Renal cortex interstitium (tissue), 11 donors: ENCODE measurements at regions not wholly inside any gene's neighbourhood (a gene's known extent, or its start where the extent isn't known, plus 50 kb on each side); places are given as distances from the start of the nearest gene placed in this dataset.
"Not testable (repeated sequence)": the region's sequence is repeated elsewhere in the genome, so short reads cannot be mapped to it uniquely, and the experiment has no call there.

Source experiments
- DNase-seq, 11 donors: peaks; one replicate each; pipeline ENCODE4 v3.0.0-alpha.2; 2013; ENCODE audit warnings: low read depth in 9 of 11, low spot score in 4 of 11; ENCODE audit errors: extremely low read depth in 1 of 11

DNA sequence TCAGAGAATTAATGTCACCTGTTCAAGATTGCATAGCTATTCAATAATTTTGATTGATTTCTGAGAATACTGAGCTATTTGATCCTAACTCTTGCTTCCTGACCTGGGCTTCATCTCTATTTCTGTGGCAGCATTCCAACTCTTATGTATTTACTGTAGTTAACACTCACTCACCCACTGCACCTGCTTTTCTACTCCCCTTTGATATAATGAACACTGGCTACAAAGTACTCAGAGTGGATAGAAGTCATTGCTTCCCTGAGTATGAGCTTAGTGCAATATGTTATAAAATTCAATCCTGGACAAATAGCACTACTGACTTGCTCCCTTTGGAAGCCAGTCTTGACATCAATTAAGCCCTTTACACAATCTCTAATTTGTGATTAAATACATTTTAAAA is 117.2 kb downstream of the APIP start:
- no peak for DNase-seq

DNA sequence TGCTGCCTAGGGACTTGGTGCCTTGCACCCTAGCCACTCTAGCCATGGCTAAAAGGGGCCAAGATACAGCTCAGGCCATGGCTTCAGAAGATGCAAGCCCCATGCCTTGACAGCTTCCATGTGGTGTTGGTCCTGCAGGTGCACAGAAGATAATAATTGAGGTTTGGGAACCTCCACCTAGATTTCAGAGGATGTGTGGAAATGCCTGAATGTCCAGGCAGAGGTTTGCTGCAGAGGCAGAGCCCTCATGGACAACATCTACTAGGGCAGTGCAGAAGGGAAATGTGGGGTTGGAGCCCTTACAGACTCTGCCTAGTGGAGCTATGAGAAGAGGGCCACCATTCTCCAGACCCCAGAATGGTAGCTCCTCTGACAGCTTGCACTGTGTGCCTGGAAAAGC is 118.7 kb downstream of the APIP start:
- not testable (repeated sequence) for DNase-seq

DNA sequence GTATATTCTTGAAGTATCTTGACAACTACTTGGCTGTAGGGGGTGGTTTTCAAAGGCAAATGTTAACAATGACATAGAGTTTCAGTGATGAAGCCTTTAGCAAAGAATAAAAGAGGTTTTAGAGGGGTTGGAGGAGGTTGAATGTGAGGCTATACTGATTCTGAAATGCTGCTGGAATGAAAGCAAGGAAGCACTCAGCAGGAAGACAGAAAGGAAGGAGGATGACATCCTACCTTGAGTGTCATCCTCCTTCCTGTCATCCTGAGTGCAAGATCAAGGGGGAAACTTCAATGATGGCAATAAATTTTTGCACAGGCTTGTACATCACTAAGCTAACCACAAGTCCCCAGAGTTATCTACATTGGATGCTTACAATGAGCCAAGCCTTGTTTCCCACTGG is 120.5 kb downstream of the APIP start:
- no peak for DNase-seq

DNA sequence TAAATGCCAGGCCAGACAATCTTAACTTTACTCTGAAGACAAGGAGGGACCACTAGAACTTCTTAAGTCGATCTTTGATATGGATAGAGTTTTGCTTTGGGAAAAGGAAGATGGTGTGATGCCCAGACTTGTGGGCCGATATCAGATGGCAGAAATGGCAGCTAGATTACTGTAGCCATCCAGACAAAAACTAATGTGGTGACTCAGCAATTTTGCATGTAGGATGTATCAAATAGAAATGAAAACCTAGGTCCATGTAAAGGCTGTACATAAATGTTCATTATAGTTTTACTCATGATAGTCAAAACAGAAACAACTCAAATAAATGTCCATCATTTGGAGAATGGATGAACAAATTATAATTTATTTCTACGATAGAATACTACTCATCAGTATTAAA is 121.5 kb downstream of the APIP start:
- no peak for DNase-seq

DNA sequence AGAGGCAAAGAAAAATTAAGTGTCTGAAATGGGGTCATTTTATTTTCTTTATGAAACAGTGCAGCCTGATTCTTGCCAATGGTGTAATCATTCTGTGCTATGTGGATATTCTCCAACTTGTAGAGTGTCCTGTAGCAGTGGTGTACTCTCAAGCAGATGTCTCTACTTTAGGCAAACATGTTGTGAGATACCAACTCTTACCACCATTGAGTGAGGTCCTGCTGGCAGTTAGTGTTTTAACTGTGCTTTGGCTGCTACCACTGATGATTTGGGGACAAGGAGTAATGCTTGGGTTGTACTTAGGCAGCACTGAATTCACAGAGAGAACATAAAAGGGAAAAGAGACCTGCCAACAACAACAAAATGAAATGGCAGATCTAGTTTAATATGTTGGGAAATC is 122.5 kb downstream of the APIP start:
- DNase-seq: no peak

DNA sequence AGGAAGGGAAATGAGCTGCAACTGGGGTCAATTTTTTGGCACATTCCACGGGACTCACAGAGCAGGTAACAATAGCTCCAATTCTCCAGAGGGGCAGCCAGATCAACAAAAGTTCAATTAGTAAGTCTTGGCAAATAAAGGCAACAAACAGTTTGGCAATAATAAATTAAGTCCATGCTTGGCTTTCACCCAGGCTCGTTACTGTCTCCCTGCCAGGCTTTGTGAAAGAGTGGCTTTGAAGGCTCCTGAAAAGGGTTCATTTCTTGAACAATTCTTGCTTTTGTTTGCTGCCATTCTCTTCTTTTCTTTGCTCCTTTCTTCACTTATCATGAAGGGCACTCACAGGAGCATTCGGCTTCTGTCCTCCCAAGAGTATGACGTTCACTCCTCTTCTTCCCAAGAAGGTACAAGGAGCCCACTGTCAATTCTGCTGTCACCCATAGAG is 123.3 kb downstream of the APIP start:
- DNase-seq: no peak

DNA sequence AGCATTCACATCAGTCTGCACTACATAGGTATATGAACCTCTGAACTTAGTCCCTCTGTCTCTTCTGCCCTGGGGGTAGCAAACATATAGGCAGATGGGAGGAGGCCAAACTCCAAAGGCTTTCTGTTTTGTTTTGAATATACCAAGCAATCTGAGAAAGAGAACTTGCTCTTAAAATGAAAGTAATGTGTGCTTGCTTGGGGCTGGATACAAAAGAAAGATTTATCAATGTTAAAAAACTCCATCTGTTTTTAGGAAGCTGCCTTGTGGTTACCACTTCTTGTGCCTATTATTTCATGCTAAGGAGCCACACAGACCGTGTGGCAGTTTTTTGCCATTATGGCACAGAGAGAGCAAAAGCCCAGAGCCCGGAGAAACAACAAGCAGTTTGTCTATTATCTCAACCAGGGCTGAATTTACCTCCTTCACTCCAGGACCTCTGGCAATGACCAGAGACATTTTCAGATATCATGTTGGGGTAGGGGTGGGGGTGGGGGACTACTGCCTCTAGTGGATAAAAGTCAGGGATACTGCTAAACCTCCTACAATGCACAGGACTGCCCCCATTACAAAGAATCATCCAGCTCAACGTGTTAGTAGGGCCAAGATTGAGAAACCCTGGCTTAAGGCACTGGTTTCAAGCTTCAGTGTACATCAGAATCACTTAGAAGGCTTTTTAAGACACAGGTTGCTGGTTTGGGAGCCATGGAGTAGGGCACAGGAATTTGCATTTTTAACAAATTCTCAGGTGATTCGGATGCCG is 124.2 kb downstream of the APIP start:
- DNase-seq: no peak

DNA sequence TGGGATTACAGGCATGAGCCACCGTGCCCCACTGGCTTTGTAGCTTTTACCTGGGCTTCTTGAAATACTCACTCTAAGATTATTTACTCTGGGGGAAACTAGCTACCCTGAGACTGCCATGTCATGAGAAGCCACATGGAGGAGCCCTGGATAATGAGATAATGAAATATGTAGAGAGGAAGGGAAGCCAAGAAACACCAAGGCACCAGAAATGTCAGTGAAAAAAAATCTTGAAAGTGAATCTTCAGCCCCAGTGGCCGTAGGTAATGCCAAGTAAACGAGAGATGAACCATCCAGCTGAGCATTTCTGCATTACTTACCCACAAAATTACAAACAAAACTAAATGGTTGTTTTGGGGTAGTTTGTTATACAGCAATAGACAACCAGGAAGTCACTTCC is 125.6 kb downstream of the APIP start:
- DNase-seq: no peak

DNA sequence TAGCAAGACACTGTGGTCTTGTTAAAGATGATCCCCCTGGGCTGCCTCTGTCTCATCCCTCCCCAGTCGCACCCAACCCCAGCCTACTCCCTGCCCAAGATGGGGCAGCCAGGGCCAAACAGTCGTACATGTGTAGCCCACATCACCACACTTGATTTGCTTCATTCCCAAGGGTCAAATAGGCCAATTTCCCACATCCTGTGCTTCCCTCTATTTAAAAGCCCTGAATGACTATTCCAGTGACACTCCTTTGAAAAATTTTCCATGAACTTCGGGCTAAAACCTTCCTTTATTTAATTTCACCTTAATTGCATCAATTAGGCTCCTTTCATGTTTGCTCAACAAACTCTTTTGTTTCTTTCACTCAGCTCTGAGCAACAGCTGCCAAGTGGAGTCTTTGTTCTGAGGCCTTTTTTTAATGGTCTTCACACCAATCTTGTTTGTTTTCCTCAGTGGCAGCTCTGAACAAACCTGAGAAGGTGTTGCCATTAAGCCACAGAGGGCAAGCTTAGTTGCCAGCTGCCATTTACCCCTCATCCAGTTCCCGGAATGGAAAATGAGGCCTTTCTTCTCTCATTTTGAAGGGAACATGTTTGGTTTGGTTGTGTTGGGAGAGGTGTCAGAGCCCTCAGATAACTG is 126.9 kb downstream of the APIP start:
- no peak for DNase-seq

DNA sequence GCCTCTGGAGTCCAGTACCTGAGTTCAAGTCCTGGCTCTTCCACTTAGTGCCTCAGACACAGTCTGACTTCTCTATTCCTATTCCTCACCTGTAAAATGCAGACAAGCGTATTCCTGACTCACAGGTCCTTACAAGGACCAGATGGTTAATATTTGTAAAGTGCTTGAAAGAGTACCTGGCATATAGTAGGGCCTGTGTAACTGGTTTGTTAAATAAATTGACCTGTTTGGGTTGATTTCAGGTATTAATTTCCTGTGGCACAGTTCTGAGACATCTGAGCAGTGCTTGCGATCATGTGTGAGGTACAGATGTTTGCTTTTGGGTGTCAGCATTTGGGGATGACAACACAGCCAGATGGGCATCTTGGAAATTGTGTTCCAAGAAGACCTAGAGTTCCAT is 127.5 kb downstream of the APIP start:
- DNase-seq: no peak

DNA sequence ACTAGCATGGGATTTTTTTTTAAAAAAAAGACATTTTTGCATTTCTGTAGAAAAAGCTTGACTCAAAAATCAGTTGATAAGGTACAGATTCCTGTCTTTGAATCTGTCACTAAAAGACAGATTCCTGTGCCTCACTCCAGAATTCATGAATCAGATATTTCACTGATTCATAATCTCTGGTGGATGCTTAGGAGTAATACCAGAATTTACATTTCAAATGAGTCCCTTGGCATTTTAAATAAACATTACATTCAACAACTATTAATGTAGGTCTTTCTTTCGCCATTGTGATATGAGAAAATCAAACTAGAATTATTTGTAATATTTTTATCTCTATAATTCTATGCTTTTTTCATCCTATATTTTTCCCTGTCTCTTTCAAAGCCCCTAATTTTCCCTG is 128.3 kb downstream of the APIP start:
- DNase-seq: no peak

DNA sequence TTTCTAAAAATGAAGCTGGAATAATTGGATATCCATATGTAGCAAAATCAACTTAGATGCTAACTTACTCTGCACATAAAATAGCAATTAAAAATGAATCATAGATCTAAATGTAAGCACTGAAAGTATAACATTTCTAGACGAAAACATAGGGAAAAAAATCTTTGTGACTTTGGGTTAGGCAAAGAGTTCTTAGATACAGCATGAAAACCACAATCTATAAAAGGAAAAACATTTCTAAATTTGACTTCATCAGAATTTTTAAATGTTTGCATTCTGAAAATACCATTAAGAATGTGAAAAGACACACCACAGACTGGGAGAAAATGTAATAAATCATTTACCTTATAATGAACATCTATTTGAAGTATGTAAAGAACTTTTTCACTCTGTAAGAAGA is 128.8 kb downstream of the APIP start:
- no peak for DNase-seq

DNA sequence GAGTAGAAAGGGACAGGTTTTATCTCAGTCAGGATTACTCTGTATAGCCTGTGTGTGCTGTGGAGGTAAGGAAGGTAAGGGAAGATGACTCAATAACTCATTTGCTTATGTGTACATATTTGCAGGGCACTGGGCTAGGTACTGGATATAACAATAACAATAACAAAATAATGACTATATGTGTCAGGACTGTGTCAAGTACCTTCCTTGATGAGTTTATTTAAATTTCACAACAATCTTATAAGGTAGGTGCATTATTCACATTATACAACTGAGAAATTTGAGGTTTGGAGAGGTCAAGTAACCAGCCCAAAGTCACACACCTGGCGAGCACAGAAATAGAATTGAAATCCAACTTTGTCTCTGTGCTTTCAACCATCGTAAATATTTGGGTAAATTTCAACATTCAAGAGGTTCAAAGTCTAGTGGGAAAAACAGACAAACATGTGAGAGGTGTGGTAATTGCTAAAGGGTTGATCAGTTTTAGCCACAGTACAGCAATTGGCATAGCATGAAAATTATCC is 131.8 kb downstream of the APIP start:
- no peak for DNase-seq

DNA sequence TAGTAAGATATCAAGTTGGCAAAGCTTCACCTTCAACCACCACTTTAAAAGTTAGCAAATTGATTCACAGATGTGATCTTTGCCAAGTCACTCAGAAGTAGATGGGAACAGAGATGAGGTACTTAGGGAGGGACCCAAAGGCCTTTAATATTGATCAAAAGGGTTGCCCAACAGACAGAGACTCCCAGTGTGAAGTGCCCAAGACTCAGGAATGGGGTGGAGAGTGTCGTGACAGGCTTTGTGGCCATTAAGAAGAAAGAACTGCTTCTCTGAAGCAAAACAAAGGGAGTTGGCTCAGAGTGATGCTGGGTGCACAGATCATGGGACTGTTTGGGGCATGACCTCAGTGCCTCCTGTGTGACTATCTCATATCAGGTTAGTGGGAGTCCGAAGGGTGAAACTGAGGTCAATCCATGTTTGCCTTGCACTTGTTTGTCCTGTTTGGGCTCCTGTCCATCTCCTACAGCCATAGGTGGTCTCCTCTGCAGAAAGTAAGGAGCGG is 132.3 kb downstream of the APIP start:
- no peak for DNase-seq

DNA sequence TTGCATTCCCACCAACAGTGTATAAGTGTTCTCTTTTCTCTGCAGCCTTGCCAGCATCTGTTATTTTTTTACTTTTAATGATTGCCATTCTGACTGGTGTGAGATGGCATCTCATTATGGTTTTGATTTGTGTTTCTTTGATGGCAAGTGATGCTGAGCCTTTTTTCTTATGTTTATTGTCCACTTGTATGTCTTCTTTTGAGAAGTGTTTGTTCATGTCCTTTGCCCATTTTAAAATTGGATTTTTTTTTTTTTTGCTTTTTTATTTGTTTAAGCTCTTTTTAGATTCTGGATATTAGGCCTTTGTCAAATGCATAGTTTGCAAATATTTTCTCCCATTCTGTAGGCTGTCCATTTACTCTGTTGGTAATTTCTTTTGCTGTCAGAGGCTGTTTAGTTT is 134.4 kb downstream of the APIP start:
- DNase-seq: not testable (repeated sequence)

DNA sequence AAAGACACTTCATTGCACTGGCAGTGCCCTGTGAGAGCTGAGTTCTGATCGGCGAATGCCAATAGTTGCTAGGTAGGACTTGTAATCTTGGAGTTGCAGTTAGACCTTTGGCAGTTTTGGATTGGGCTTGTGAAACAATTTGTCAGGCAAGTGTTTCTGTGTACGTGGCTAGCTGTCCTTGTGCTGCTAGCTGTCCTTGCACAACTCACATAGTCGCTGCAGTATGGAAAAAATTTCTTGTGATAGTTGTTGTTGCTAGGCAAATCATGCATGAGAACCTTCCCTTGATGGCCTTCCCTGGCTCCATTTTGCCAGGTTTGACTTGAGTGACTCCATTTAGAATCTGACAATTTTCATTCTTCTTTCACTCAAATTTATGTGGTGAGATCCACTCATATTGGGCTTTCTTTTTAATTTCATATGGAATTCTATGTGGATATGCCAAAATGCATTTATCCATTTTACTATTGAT is 140.7 kb downstream of the APIP start:
- no peak for DNase-seq

DNA sequence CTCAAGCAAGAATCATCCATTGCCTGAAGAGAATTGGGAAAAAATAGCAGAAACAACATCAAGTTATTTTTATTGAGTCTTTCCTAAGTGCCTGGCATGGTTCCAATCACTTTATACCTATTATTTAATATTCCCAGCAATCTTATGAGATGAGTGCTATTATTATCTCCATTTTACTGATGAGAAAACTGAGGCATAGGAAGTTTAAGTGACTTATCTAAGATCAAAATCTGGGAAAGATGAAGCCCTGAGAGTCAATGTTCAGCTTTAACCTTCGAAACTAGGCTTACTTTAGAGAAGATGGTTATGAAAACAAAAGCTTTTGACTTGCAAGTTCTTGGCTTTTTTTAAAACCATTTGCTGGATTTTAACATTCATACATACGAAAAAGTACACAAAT is 141.6 kb downstream of the APIP start:
- no peak for DNase-seq

DNA sequence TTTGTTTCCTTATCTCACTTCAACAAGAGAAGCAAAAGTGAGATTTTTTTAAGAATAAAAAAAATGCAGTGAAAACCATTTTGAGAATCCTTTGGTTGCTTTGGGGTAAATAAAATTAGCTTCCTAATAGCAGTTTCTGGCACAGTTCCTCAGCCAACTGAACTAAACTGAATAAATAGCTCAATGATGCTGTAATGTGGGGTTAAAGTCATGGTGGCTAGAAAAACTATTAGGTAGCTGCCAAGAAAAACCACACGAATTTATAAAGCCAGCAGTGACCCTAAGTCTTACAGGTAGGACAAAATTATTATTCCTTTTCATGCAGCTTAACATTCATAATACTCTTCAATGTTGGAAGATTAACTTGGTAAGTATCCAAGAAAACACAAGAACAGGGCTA is 142.4 kb downstream of the APIP start:
- DNase-seq: no peak

DNA sequence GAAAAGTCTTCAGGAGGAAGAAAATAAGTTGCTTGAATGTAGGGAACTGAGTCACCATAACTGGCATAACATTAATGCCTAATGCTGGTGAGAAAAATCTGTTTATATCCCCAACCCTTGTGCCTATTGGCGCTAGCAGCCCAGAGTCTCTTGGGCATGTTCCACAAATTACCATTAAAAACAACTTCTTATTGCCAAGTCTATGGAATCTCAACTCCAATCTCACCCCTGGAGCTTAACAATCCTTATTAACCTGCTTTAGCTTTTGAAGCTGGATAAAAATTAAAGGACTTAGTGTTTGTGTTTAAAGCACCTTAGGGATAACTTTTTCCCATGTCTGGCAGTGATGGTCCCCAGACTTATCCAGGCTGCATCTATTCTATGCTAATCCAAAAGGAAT is 143.0 kb downstream of the APIP start:
- no peak for DNase-seq

DNA sequence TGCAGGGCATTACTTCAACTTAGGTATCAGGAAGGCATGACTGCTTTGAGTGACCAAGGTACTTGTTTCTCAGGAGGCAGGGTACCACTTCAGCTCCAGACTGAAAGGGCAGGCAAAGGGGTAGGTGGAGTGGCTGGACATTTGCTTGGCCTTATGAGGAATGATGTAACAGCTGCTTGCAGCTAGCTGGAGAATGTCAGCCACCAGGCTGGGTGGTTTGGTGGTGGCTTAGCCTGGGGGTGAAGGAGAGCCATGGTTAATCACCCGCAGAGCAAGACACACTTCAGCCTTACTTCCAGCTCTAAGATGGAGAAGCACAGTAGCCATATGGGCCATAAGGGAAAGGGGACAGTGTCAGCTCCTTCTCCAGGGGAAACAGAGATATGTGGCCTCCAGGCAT is 146.1 kb downstream of the APIP start:
- DNase-seq: no peak

DNA sequence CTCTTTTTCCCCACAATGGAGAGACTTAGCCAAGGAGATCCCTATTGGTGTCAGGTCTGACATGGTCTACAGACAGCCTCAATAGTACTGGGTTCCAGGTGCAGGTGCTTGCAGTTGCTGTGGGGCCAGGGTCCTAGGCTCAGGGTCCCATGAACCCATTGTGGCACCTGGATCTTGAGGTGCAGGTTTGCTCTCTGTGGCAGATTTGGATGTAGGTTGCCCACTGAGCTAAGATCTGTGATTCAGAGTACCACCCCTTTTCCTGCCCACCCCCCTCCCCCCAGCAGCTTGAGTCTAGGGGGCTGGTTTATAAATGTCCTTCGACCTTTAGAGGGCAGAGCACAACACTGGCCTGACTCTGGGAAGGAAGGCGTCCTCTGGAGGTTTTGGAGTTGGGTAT is 147.0 kb downstream of the APIP start:
- no peak for DNase-seq
